Pancreas (tissue), 10 donors: ENCODE measurements at regions not wholly inside any gene's neighbourhood (a gene's known extent, or its start where the extent isn't known, plus 50 kb on each side); places are given as distances from the start of the nearest gene placed in this dataset.

Experiments used
- ATAC-seq, 4 donors: fragments of 200-7000 bp; cut with Tn5 transposase; one replicate each; pipeline versions ENCODE4 v1.8.0 to v1.9.1; 2020; ENCODE audit warnings: mild to moderate bottlenecking in 4 of 4, moderate library complexity in 4 of 4
- DNase-seq, 6 donors: peaks; one replicate each; pipeline ENCODE4 v3.0.0-alpha.2; 2020
- FAIRE-seq: peaks from 2 replicates; lab custom pipeline; 2012; peaks lifted over from hg19 to GRCh38; lab: Jason Lieb, UNC
- H3K27ac ChIP-seq, 4 donors: fragments of 200-600 bp; sonication (generic); 1 replicate in 3 of 4; 2 replicates in 1 of 4; pipeline versions ENCODE4 v1.5.0 to v1.8.0; 2020
- H3K27me3 ChIP-seq, 4 donors: fragments of 200-600 bp; one replicate each; pipeline ENCODE4 v1.8.0; 2021
- H3K36me3 ChIP-seq, 3 donors: fragments of 200-600 bp; sonication (generic) in 1 of 3; one replicate each; pipeline versions ENCODE4 v1.5.0 to v1.8.0; 2020 to 2021
- H3K4me1 ChIP-seq, 3 donors: fragments of 200-600 bp; one replicate each; pipeline ENCODE4 v1.8.0; 2021
- H3K4me3 ChIP-seq, 4 donors: fragments of 200-600 bp; sonication (generic) in 2 of 4; one replicate each; pipeline versions ENCODE4 v1.5.0 to v1.8.0; 2020 to 2021
- H3K9me3 ChIP-seq, 4 donors: fragments of 200-600 bp; one replicate each; pipeline ENCODE4 v1.8.0; 2021
- WGBS, 2 donors: extraction: QIAGEN DNeasy Blood & Tissue Kit; methylation state at CpG; one replicate each; pipeline ENCODE4 v1.1.7; 2013; 5-methylcytosine and 5-hydroxymethylcytosine counted together
- intact Hi-C, 3 donors: fragments of 100-400 bp; cut with DNase I; formaldehyde crosslinking; loops; one replicate each; pipeline versions ENCODE4 v1.11.1 to v1.14.2; 2022
- TF ChIP-seq, protein P1 (sequence below), 4 donors: fragments of 200-600 bp; sonication (generic) in 3 of 4; IDR thresholded peaks; one replicate each; pipeline versions ENCODE4 v1.5.0 to v1.8.0; 2021; ENCODE audit warnings: antibody characterized with exemption in 4 of 4
- donor health status: healthy with polysubstance abuse.
- donor health status: DM: no; HTN: no; CAD: no; lungs with moderate emphysema.
- donor health status: DM: no; HTN: no; CAD: no.
- donor health status: control.
- donor health status: control.
- donor health status: Bipolar disorder and iron deficiency.
- donor health status: DM: yes; HTN: yes; CAD: no.
- donor health status: DM: no; HTN: no; CAD: no.
- donor health status: DM: no; HTN: no; CAD: no.
- donor health status: DM: yes; HTN: yes; CAD: no.

DNA sequence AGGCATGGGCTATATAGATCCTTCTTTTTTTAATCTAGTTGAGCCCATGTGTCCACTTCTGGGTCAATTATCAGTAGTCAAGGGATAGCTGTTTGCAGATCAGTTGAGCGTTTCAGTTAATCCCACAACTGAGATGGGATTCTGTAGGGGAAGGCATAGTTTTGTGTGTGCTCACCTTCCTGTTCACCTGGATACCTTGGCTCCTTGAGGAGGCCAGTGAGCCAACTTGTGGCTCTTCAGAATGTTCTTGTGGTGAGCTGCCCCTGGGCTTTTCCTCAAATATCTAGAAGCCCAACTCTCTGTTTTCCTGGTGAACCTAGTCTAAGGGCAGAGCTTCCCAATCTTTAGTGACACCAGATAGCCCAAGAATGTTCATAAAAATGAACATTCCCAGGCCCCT lies 302.9 kb upstream of the TBX3 start:
- no peak for FAIRE-seq
- TF ChIP-seq, protein P1, sequence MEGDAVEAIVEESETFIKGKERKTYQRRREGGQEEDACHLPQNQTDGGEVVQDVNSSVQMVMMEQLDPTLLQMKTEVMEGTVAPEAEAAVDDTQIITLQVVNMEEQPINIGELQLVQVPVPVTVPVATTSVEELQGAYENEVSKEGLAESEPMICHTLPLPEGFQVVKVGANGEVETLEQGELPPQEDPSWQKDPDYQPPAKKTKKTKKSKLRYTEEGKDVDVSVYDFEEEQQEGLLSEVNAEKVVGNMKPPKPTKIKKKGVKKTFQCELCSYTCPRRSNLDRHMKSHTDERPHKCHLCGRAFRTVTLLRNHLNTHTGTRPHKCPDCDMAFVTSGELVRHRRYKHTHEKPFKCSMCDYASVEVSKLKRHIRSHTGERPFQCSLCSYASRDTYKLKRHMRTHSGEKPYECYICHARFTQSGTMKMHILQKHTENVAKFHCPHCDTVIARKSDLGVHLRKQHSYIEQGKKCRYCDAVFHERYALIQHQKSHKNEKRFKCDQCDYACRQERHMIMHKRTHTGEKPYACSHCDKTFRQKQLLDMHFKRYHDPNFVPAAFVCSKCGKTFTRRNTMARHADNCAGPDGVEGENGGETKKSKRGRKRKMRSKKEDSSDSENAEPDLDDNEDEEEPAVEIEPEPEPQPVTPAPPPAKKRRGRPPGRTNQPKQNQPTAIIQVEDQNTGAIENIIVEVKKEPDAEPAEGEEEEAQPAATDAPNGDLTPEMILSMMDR (IDR thresholded peaks at IDR 0.05) = no peak

DNA sequence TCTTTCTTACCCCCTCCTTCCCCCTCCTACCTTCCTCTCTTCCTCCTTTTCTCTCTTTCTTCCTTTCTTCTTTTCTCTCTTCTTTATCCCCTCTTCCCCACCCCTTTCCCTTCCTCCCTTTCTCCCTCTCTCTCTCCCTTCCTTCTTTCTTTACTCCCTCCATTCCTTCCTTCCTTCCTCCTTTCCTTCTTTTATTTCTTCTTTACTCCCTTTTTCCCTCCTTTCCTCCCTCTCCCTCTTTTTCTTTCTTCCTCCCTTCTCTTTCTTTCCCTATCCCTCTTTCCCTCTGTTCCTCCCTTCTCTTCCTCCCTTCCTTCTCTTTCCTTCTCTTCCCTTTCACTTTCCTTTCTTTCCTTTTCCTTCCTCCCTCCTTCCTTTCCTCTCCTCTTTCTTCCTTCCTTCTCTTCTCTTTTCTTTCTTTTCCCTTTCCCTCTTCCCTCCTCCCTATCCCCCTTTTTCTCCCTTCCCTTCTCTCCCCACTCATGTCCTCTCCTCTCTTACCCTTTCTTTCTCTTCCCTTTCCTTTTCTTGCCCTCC lies 302.3 kb upstream of the TBX3 start:
- DNase-seq (no peak), FAIRE-seq (no peak), ATAC-seq (no peak)
- Histone ChIP-seq H3K9me3 (no peaks in the 10 kb centered on the region), H3K4me3 (no peak overlapping the region), H3K4me1 (no peaks in the 10 kb centered on the region), H3K27me3 (no peaks in the 10 kb centered on the region), H3K36me3 (no peaks in the 10 kb centered on the region), H3K27ac (no peak overlapping the region)
- TF ChIP-seq, protein P1 (IDR thresholded peaks at IDR 0.05) = no peak
- intact Hi-C loops = no loop called here

More for the DNA sequence above, 302.9 kb upstream of the TBX3 start:
- Histone ChIP-seq H3K27ac (no peak overlapping the region), H3K4me1 (no peaks in the 10 kb centered on the region), H3K27me3 (no peaks in the 10 kb centered on the region), H3K9me3 (no peaks in the 10 kb centered on the region), H3K4me3 (no peak overlapping the region), H3K36me3 (no peaks in the 10 kb centered on the region)
- intact Hi-C loops = no loop called here
- no peak for DNase-seq
- 59 to 72% methylated on average over 1 of the region's 1 CpG for WGBS, 2 donors
- no peak for ATAC-seq

DNA sequence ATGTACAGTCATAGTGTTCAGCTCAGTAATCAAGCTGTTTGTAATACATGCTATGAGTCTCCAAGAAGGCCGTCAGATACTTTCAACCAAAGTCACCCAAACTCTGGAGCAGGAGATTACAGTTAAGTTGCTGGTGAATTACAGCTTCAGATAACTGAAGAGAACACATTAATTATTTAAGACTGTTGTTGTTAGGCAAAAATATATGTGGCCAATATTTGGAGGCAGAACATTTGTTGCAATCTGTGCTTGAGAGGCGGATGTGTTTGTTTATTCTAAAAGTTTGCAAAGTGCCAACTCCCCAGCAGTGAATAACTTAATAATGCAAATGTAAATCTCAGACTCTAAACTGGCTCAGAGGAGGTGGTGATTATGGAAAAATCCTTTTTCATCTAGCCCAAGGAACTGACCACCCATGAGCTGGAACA lies 300.7 kb upstream of the TBX3 start:
- Histone ChIP-seq H3K36me3 (no peaks in the 10 kb centered on the region), H3K27ac (no peak overlapping the region), H3K9me3 (no peaks in the 10 kb centered on the region), H3K27me3 (no peaks in the 10 kb centered on the region), H3K4me1 (no peaks in the 10 kb centered on the region), H3K4me3 (no peak overlapping the region)
- DNase-seq (no peak), FAIRE-seq (no peak), ATAC-seq (no peak)
- WGBS, 2 donors = 66 to 70% methylated on average over 2 of the region's 2 CpGs
- TF ChIP-seq, protein P1 (IDR thresholded peaks at IDR 0.05) = no peak
- intact Hi-C loops = no loop called here

DNA sequence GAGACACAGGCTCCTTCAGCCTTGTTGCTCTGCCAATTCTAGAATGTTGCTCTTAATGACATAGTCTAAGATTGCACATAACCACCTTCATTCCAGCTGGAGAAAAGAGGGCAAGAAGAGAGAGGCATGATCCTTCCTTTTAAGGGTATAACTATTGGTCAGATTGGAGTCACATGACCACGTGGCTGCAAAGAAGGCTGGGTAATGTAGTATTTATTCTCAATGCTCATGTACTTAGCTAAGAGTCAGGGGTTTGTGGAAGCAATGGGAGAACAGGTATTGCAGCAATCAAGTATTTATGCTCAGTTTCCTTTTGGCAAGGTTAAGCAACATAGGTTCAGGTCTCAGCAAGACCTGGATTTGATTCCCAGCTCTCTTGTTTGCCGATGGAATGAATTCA lies 298.8 kb upstream of the TBX3 start:
- Histone ChIP-seq H3K36me3 (no peaks in the 10 kb centered on the region), H3K27ac (no peak overlapping the region), H3K27me3 (no peaks in the 10 kb centered on the region), H3K4me3 (no peak overlapping the region), H3K4me1 (no peaks in the 10 kb centered on the region), H3K9me3 (no peaks in the 10 kb centered on the region)
- TF ChIP-seq, protein P1 (IDR thresholded peaks at IDR 0.05) = no peak
- DNase-seq = no peak
- ATAC-seq = peak in 1 of 4 donors; percentile 23
- FAIRE-seq = no peak
- 42 to 48% methylated on average over 2 of the region's 2 CpGs for WGBS, 2 donors
- intact Hi-C loops = no loop called here

DNA sequence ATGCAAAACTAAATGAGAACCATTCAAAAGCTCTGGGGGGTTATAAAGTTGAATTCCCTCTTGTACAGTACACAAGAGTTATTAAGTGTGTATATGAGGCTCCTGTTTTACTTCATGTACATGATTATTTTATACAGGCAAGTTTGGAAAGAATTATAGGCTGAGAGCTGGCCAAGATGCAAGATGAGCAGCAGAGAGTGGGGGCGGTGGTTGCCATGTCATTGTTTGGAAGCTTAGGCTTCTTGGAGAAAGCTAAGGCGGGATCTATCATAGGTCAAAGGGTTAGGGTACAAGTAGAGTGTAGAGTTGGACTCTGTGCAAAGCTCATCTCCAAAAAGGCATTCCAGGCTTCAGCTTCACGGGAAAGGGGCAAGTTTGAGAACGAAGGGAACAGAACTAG lies 297.1 kb upstream of the TBX3 start:
- 67 to 75% methylated on average over 4 of the region's 4 CpGs for WGBS, 2 donors
- Histone ChIP-seq H3K9me3 (no peaks in the 10 kb centered on the region), H3K27ac (no peak overlapping the region), H3K27me3 (no peaks in the 10 kb centered on the region), H3K4me1 (no peaks in the 10 kb centered on the region), H3K36me3 (no peaks in the 10 kb centered on the region), H3K4me3 (no peak overlapping the region)
- intact Hi-C loops = no loop called here
- ATAC-seq (no peak), DNase-seq (no peak), FAIRE-seq (no peak)
- TF ChIP-seq, protein P1 (IDR thresholded peaks at IDR 0.05) = no peak
